Uterus (tissue), 3 donors: ENCODE measurements at regions not wholly inside any gene's neighbourhood (a gene's known extent, or its start where the extent isn't known, plus 50 kb on each side); places are given as distances from the start of the nearest gene placed in this dataset.

Source experiments
- DNase-seq, 2 donors: peaks; one replicate each; pipeline ENCODE4 v3.0.0-alpha.2; 2019 to 2020
- H3K27ac ChIP-seq, 2 donors: fragments of 200-600 bp; sonication (generic); 1 replicate in 1 of 2; 2 replicates in 1 of 2; pipeline ENCODE4 v1.5.1; 2016 to 2018
- H3K27me3 ChIP-seq, 2 donors: fragments of 200-600 bp; sonication (generic); one replicate each; pipeline ENCODE4 v1.5.1; 2018 to 2019; ENCODE audit warnings: control low read depth in 1 of 2
- H3K36me3 ChIP-seq, 2 donors: fragments of 200-600 bp; sonication (generic); one replicate each; pipeline ENCODE4 v1.5.1; 2019; ENCODE audit warnings: control low read depth in 1 of 2
- H3K4me1 ChIP-seq, 2 donors: fragments of 200-600 bp; sonication (generic); one replicate each; pipeline ENCODE4 v1.5.1; 2018 to 2019; ENCODE audit warnings: control low read depth in 1 of 2
- H3K4me3 ChIP-seq, 2 donors: fragments of 200-600 bp; sonication (generic); 1 replicate in 1 of 2; 2 replicates in 1 of 2; pipeline ENCODE4 v1.5.1; 2018 to 2019; ENCODE audit warnings: mild to moderate bottlenecking in 1 of 2
- H3K9me3 ChIP-seq, 2 donors: fragments of 200-600 bp; sonication (generic); one replicate each; pipeline ENCODE4 v1.5.1; 2019; ENCODE audit warnings: control low read depth in 1 of 2
- CTCF ChIP-seq, 4 experiments: fragments of 200-600 bp in 2 of 4; fragments of 450-650 bp in 2 of 4; sonication (generic) in 2 of 4; IDR thresholded peaks; one replicate each; pipeline ENCODE4 v1.5.1; 2016 to 2019; ENCODE audit warnings: antibody characterized with exemption in 4 of 4, mild to moderate bottlenecking in 2 of 4, moderate library complexity in 1 of 4
- POLR2A ChIP-seq, 2 donors: fragments of 450-650 bp; IDR thresholded peaks; one replicate each; pipeline ENCODE4 v1.6.1; 2016; ENCODE audit warnings: antibody characterized with exemption in 2 of 2, mild to moderate bottlenecking in 1 of 2, moderate library complexity in 1 of 2
- intact Hi-C: fragments of 100-400 bp; cut with DNase I; formaldehyde crosslinking; loops from one replicate; pipeline ENCODE4 v1.15.1; 2023; ENCODE audit warnings: low total_unique reads
- donor health status: DM: yes; HTN: yes; CAD: no.

DNA sequence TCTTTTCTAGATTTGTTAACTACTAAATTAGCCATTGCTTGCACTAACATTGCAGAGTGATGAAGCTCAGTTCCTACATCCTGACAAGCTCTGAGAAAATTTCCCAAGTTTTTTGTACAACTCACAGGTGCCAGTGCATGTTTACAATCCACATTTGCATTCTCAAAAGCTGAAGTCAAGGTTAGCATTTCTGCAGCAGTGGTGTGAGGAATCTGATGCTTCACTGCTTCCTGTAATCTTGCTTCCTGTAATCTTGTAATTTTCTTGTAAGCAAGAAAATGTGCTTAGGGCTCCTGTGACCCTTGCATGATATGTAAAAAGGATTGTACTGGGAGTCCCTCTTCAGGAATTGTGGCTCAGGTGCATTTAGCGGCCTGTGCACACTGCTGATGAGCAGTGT, 207.4 kb upstream of the CXCL13 start:
- intact Hi-C loops = no loop called here
- no peaks in the 10 kb centered on the region for H3K27me3 ChIP-seq
- DNase-seq = no peak
- no peaks in the 10 kb centered on the region for H3K9me3 ChIP-seq
- TF ChIP-seq CTCF (IDR thresholded peaks at IDR 0.05) (no peak), POLR2A (IDR thresholded peaks at IDR 0.05) (no peak)
- no peak overlapping the region for H3K4me3 ChIP-seq
- H3K4me1 ChIP-seq = no peaks in the 10 kb centered on the region
- H3K27ac ChIP-seq = no peak overlapping the region
- H3K36me3 ChIP-seq = no peaks in the 10 kb centered on the region

DNA sequence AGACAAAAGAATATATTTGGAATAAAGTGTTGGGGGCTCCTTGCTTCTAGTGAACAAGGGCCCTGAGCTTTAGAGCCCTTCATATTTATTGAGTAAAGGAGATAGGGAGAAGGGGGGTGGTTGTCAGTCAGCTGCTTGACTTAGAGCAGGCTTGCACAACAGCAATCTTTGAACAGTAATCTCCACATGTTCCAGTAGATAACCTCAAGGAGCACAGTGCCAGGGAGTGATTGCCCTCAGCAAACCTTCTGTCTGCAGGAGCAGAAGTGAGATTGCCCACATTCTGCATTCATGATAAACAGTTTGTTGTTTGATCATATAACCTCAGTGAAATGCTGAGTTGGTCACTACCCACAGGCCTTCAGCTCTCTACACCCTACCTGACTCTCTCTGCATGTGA, 205.8 kb upstream of the CXCL13 start:
- TF ChIP-seq POLR2A (IDR thresholded peaks at IDR 0.05) = no peak
- TF ChIP-seq CTCF (IDR thresholded peaks at IDR 0.05) = no peak

GRCh38 chr4:77413766-77414165, 191.9 kb upstream of the CXCL13 start:
- DNase-seq = no peak
- no peak for TF ChIP-seq CTCF (IDR thresholded peaks at IDR 0.05)
- no peak for TF ChIP-seq POLR2A (IDR thresholded peaks at IDR 0.05)
- no peaks in the 10 kb centered on the region for H3K27me3 ChIP-seq
- H3K4me3 ChIP-seq = no peak overlapping the region
- no peaks in the 10 kb centered on the region for H3K9me3 ChIP-seq
- H3K27ac ChIP-seq = no peak overlapping the region
- no peaks in the 10 kb centered on the region for H3K4me1 ChIP-seq
- no peaks in the 10 kb centered on the region for H3K36me3 ChIP-seq
- intact Hi-C loops = no loop called here

More for the DNA sequence above, 205.8 kb upstream of the CXCL13 start:
- Histone ChIP-seq H3K4me1 (no peaks in the 10 kb centered on the region), H3K4me3 (no peak overlapping the region), H3K27me3 (no peaks in the 10 kb centered on the region), H3K27ac (no peak overlapping the region), H3K9me3 (no peaks in the 10 kb centered on the region), H3K36me3 (no peaks in the 10 kb centered on the region)
- no peak for DNase-seq
- intact Hi-C loops = no loop called here

DNA sequence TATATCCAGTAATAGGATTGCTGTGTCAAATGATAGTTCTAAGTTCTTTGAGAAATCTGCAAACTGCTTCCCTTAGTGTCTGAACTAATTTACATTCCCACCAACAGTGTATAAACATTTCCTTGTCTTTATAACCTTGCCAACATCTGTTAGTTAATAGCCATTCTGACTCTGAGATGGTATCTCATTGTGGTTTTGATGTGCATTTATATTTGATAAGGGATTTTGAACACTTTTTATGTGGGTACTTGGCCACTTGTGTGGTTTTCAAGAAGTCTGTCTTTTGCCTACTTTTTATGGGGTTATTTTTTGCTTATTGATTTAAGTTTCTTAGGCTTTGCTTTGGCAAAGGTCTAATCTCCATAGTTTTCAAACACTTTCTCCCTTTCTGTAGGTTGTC, 189.9 kb upstream of the CXCL13 start:
- no peak for DNase-seq
- no peaks in the 10 kb centered on the region for H3K36me3 ChIP-seq

GRCh38 chr4:77418333-77418732, 187.3 kb upstream of the CXCL13 start:
- Histone ChIP-seq H3K4me3 (no peak overlapping the region), H3K27me3 (no peaks in the 10 kb centered on the region), H3K4me1 (no peaks in the 10 kb centered on the region), H3K27ac (no peak overlapping the region), H3K36me3 (no peaks in the 10 kb centered on the region), H3K9me3 (no peaks in the 10 kb centered on the region)
- no peak for TF ChIP-seq POLR2A (IDR thresholded peaks at IDR 0.05)
- TF ChIP-seq CTCF (IDR thresholded peaks at IDR 0.05) = no peak
- intact Hi-C loops = no loop called here
- DNase-seq = no peak

More for the DNA sequence above, 189.9 kb upstream of the CXCL13 start:
- Histone ChIP-seq H3K27me3 (no peaks in the 10 kb centered on the region), H3K9me3 (no peaks in the 10 kb centered on the region), H3K4me1 (no peaks in the 10 kb centered on the region), H3K27ac (no peak overlapping the region), H3K4me3 (no peak overlapping the region)
- intact Hi-C loops = no loop called here
- TF ChIP-seq POLR2A (IDR thresholded peaks at IDR 0.05) (no peak), CTCF (IDR thresholded peaks at IDR 0.05) (no peak)
